Esophagus muscularis mucosa (tissue), 3 donors: ENCODE measurements at regions not wholly inside any gene's neighbourhood (a gene's known extent, or its start where the extent isn't known, plus 50 kb on each side); places are given as distances from the start of the nearest gene placed in this dataset.

Source experiments
- EP300 ChIP-seq: sonication (generic); formaldehyde crosslinking; IDR thresholded peaks from one replicate; pipeline ENCODE4 v1.6.1; 2017; ENCODE audit warnings: antibody characterized with exemption
- POLR2A ChIP-seq: fragments of 450-650 bp; IDR thresholded peaks from one replicate; pipeline ENCODE4 v1.6.1; 2017; ENCODE audit warnings: antibody characterized with exemption, moderate library complexity, mild to moderate bottlenecking, low read depth
- POLR2AphosphoS5 ChIP-seq, 2 donors: sonication (generic); formaldehyde crosslinking; IDR thresholded peaks; one replicate each; pipeline ENCODE4 v1.6.1; 2017; ENCODE audit warnings: antibody characterized with exemption in 2 of 2

- no peak for TF ChIP-seq POLR2A
- no peak for TF ChIP-seq POLR2AphosphoS5 (IDR thresholded peaks at IDR 0.05)
- no peak for TF ChIP-seq EP300
These were observed 286.9 kb upstream of the VSTM2A start for GRCh38 chr7:54255242-54255641.
